Prostate gland (tissue), 2 donors: ENCODE measurements at regions not wholly inside any gene's neighbourhood (a gene's known extent, or its start where the extent isn't known, plus 50 kb on each side); places are given as distances from the start of the nearest gene placed in this dataset.
"Not testable (repeated sequence)": the region's sequence is repeated elsewhere in the genome, so short reads cannot be mapped to it uniquely, and the experiment has no call there.

ENCODE experiments used
- POLR2A ChIP-seq: fragments of 450-650 bp; IDR thresholded peaks from one replicate; pipeline ENCODE4 v1.6.1; 2016; ENCODE audit warnings: antibody characterized with exemption, mild to moderate bottlenecking
- TF ChIP-seq, protein P1 (sequence below), 4 experiments: fragments of 200-600 bp in 2 of 4; fragments of 450-650 bp in 2 of 4; sonication (generic) in 2 of 4; IDR thresholded peaks; 1 replicate in 3 of 4; 2 replicates in 1 of 4; pipeline ENCODE4 v1.5.1; 2016 to 2019; ENCODE audit warnings: antibody characterized with exemption in 4 of 4, mild to moderate bottlenecking in 2 of 4, moderate library complexity in 2 of 4

- TF ChIP-seq, protein P1, sequence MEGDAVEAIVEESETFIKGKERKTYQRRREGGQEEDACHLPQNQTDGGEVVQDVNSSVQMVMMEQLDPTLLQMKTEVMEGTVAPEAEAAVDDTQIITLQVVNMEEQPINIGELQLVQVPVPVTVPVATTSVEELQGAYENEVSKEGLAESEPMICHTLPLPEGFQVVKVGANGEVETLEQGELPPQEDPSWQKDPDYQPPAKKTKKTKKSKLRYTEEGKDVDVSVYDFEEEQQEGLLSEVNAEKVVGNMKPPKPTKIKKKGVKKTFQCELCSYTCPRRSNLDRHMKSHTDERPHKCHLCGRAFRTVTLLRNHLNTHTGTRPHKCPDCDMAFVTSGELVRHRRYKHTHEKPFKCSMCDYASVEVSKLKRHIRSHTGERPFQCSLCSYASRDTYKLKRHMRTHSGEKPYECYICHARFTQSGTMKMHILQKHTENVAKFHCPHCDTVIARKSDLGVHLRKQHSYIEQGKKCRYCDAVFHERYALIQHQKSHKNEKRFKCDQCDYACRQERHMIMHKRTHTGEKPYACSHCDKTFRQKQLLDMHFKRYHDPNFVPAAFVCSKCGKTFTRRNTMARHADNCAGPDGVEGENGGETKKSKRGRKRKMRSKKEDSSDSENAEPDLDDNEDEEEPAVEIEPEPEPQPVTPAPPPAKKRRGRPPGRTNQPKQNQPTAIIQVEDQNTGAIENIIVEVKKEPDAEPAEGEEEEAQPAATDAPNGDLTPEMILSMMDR (IDR thresholded peaks at IDR 0.05): not testable (repeated sequence)
- TF ChIP-seq POLR2A: not testable (repeated sequence)
These were observed 115.4 kb downstream of the TRIM43 start for GRCh38 chr2:95707161-95707560.
